H9 (cell line): ENCODE measurements at regions not wholly inside any gene's neighbourhood (a gene's known extent, or its start where the extent isn't known, plus 50 kb on each side); places are given as distances from the start of the nearest gene placed in this dataset.

Source experiments
- DNase-seq: peaks from one replicate; pipeline ENCODE4 v3.0.0-alpha.2; 2017
- H2AFZ ChIP-seq: one replicate; pipeline ENCODE4 v1.6.1; 2013; ENCODE audit warnings: mild to moderate bottlenecking, low read length, control low read depth, moderate library complexity
- H2AK5ac ChIP-seq: 2 replicates; pipeline ENCODE4 v1.6.1; 2013; ENCODE audit warnings: low read length, control low read depth, mixed read lengths; ENCODE audit not compliant: insufficient read length
- H2BK120ac ChIP-seq: one replicate; pipeline ENCODE4 v1.6.1; 2013; ENCODE audit warnings: low read depth, mild to moderate bottlenecking, low read length, control low read depth, inconsistent platforms; ENCODE audit not compliant: poor library complexity, severe bottlenecking
- H2BK12ac ChIP-seq: 2 replicates; pipeline ENCODE4 v1.6.1; 2013; ENCODE audit warnings: low read length, control low read depth, mixed read lengths, low read depth; ENCODE audit not compliant: insufficient read length
- H2BK15ac ChIP-seq: 2 replicates; pipeline ENCODE4 v1.6.1; 2013; ENCODE audit warnings: low read depth, low read length, control low read depth
- H2BK20ac ChIP-seq: one replicate; pipeline ENCODE4 v1.6.1; 2013; ENCODE audit warnings: low read depth, mild to moderate bottlenecking, low read length, control low read depth, inconsistent platforms; ENCODE audit not compliant: poor library complexity, severe bottlenecking
- H2BK5ac ChIP-seq: 2 replicates; pipeline ENCODE4 v1.6.1; 2013; ENCODE audit warnings: low read length, control low read depth, mixed read lengths; ENCODE audit not compliant: insufficient read length
- H3K14ac ChIP-seq: 2 replicates; pipeline ENCODE4 v1.6.1; 2013; ENCODE audit warnings: low read length, control low read depth; ENCODE audit not compliant: insufficient read depth
- H3K18ac ChIP-seq: 2 replicates; pipeline ENCODE4 v1.6.1; 2013; ENCODE audit warnings: low read depth, mild to moderate bottlenecking, mixed read lengths, low read length, control low read depth; ENCODE audit not compliant: insufficient read length
- H3K23ac ChIP-seq: 2 replicates; pipeline ENCODE4 v1.6.1; 2013; ENCODE audit warnings: low read length, control low read depth, mixed read lengths, low read depth; ENCODE audit not compliant: insufficient read length
- H3K23me2 ChIP-seq: 2 replicates; pipeline ENCODE4 v1.6.1; 2013; ENCODE audit warnings: low read depth, mild to moderate bottlenecking, mixed read lengths, low read length, control low read depth; ENCODE audit not compliant: insufficient read length, poor library complexity, severe bottlenecking
- H3K27ac ChIP-seq: 2 replicates; pipeline ENCODE4 v1.5.1; 2013; ENCODE audit warnings: low read length, control low read depth, mixed read lengths, low read depth; ENCODE audit not compliant: insufficient read length
- H3K27me3 ChIP-seq: 2 replicates; pipeline ENCODE4 v1.6.1; 2013; ENCODE audit warnings: low read length, control low read depth, inconsistent platforms; ENCODE audit not compliant: insufficient read depth
- H3K4ac ChIP-seq: 2 replicates; pipeline ENCODE4 v1.6.1; 2013; ENCODE audit warnings: low read depth, mild to moderate bottlenecking, control low read depth, inconsistent platforms, low read length, moderate library complexity
- H3K4me1 ChIP-seq: 2 replicates; pipeline ENCODE4 v1.6.1; 2013; ENCODE audit warnings: low read length, control low read depth, inconsistent platforms; ENCODE audit not compliant: insufficient read depth
- H3K4me2 ChIP-seq: 2 replicates; pipeline ENCODE4 v1.6.1; 2013; ENCODE audit warnings: low read length, control low read depth, mixed read lengths; ENCODE audit not compliant: insufficient read length, insufficient read depth
- H3K56ac ChIP-seq: 2 replicates; pipeline ENCODE4 v1.6.1; 2013; ENCODE audit warnings: low read depth, mild to moderate bottlenecking, mixed read lengths, low read length, control low read depth; ENCODE audit not compliant: insufficient read length
- H3K79me1 ChIP-seq: 2 replicates; pipeline ENCODE4 v1.6.1; 2013; ENCODE audit warnings: low read depth, mild to moderate bottlenecking, moderate library complexity, low read length, control low read depth, inconsistent platforms; ENCODE audit not compliant: insufficient read depth, poor library complexity, severe bottlenecking
- H3K79me2 ChIP-seq: 2 replicates; pipeline ENCODE4 v1.6.1; 2013; ENCODE audit warnings: low read length, control low read depth, inconsistent platforms; ENCODE audit not compliant: insufficient read depth
- H3K9ac ChIP-seq: 2 replicates; pipeline ENCODE4 v1.6.1; 2013; ENCODE audit warnings: low read length, control low read depth, mixed read lengths; ENCODE audit not compliant: insufficient read length; ENCODE audit errors: extremely low read depth
- H3K9me3 ChIP-seq: one replicate; pipeline ENCODE4 v1.6.1; 2013; ENCODE audit warnings: low read depth, low read length, inconsistent platforms; ENCODE audit not compliant: control insufficient read depth
- H3T11ph ChIP-seq: one replicate; pipeline ENCODE4 v1.6.1; 2013; ENCODE audit warnings: mild to moderate bottlenecking, low read length, control low read depth, inconsistent platforms
- H4K20me1 ChIP-seq: one replicate; pipeline ENCODE4 v1.6.1; 2013; ENCODE audit not compliant: control insufficient read depth, insufficient read length, insufficient read depth
- H4K5ac ChIP-seq: 2 replicates; pipeline ENCODE4 v1.6.1; 2013; ENCODE audit warnings: low read depth, mild to moderate bottlenecking, mixed read lengths, low read length, control low read depth; ENCODE audit not compliant: insufficient read length
- H4K8ac ChIP-seq: replicated peaks from 2 replicates; pipeline ENCODE4 v1.6.1; 2013; ENCODE audit warnings: low read length, control low read depth, mixed read lengths, low read depth; ENCODE audit not compliant: insufficient read length
- H4K91ac ChIP-seq: 2 replicates; pipeline ENCODE4 v1.6.1; 2013; ENCODE audit warnings: low read depth, mild to moderate bottlenecking, moderate library complexity, mixed read lengths, low read length, control low read depth; ENCODE audit not compliant: insufficient read length
- H3K27ac Mint-ChIP-seq, 3 experiments: 2 replicates in 2 of 3; 3 replicates in 1 of 3; pipeline ENCODE4 v1.8.0; 2020 to 2021; ENCODE audit warnings: mixed read lengths in 3 of 3, mild to moderate bottlenecking in 1 of 3, moderate library complexity in 1 of 3
- H3K27me3 Mint-ChIP-seq: 2 replicates; pipeline ENCODE4 v1.8.0; 2021; ENCODE audit warnings: low read depth, mild to moderate bottlenecking, moderate library complexity, mixed read lengths
- H3K36me3 Mint-ChIP-seq, 3 experiments: 2 replicates in 2 of 3; 3 replicates in 1 of 3; pipeline ENCODE4 v1.8.0; 2020 to 2021; ENCODE audit warnings: low read depth in 3 of 3, mixed read lengths in 3 of 3; ENCODE audit not compliant: insufficient read depth in 1 of 3
- H3K4me1 Mint-ChIP-seq, 2 experiments: 2 replicates each; pipeline ENCODE4 v1.8.0; 2020; ENCODE audit warnings: mixed read lengths in 2 of 2
- H3K4me3 Mint-ChIP-seq, 2 experiments: 2 replicates in 1 of 2; 3 replicates in 1 of 2; pipeline ENCODE4 v1.8.0; 2020 to 2021; ENCODE audit warnings: mild to moderate bottlenecking in 2 of 2, mixed read lengths in 2 of 2, moderate library complexity in 1 of 2
- H3K9me3 Mint-ChIP-seq, 2 experiments: 2 replicates in 1 of 2; 3 replicates in 1 of 2; pipeline ENCODE4 v1.8.0; 2020; ENCODE audit warnings: mild to moderate bottlenecking in 2 of 2, mixed read lengths in 2 of 2, moderate library complexity in 1 of 2
- WGBS: extraction: QIAGEN DNeasy Blood & Tissue Kit; methylation state at CpG from one replicate; pipeline ENCODE4 v1.1.7; 2013; ENCODE audit warnings: missing lambda C conversion rate, low lambda C conversion rate, mixed read lengths; ENCODE audit not compliant: insufficient read length; ENCODE audit errors: extremely low coverage; 5-methylcytosine and 5-hydroxymethylcytosine counted together
- TF ChIP-seq, protein P1 (sequence below): fragments of 200-600 bp; sonication (generic); conservative IDR thresholded peaks from 3 replicates; pipeline ENCODE4 v1.8.0; 2021; ENCODE audit warnings: antibody characterized with exemption, mild to moderate bottlenecking

DNA sequence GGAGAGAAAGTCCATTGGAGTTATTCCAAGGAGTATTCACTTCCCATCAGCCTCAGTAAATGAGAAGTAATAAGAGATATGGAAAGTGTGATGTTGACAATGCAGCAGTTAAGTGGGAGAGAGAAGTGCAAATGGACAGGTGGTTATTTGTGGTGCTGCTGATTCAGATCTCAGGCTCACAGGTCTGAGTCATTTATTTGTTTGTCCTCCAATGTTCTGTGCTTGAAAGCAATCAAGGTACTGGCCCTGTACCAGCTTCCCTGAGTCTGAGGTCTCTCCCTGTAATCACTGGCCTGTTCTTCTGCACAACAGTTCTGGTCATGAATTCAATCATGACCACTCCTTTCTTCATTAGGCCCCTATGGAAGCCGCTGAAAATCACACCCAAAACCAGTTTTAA lies 827.7 kb downstream of the MAFB start:
- no peak overlapping the region for H3K4ac ChIP-seq
- no peak overlapping the region for H3K27ac ChIP-seq
- no peaks in the 10 kb centered on the region; the same call in 1 of the 2 replicates for H3K27me3 ChIP-seq
- Mint-ChIP-seq H3K4me1 (0 out of 4 replicates have a peak, but pooled peaks cover 0 to 5% of the 10 kb centered on the region in 2 experiments), H3K27me3 (no peaks in the 10 kb centered on the region; the same call in 1 of the 2 replicates), H3K36me3 (no peaks in the 10 kb centered on the region), H3K27ac (no peak overlapping the region), H3K4me3 (no peak overlapping the region), H3K9me3 (no peaks in the 10 kb centered on the region)
- no peak overlapping the region for H3K14ac ChIP-seq
- no peaks in the 10 kb centered on the region for H3K4me1 ChIP-seq
- no peak overlapping the region for H3K23ac ChIP-seq
- no CpG with 5 or more reads among the region's 1 CpG for WGBS
- no peak overlapping the region for H4K91ac ChIP-seq
- H4K20me1 ChIP-seq = no peaks in the 10 kb centered on the region
- DNase-seq = no peak
- H2BK120ac ChIP-seq = no peak overlapping the region
- H3K4me2 ChIP-seq = no peak overlapping the region
- H3K23me2 ChIP-seq = no peaks in the 10 kb centered on the region
- H3K79me2 ChIP-seq = no peaks in the 10 kb centered on the region
- no peaks in the 10 kb centered on the region for H3K9me3 ChIP-seq
- H4K5ac ChIP-seq = no peak overlapping the region
- no peak overlapping the region for H3K18ac ChIP-seq
- no peak overlapping the region for H3K56ac ChIP-seq
- H2BK20ac ChIP-seq = no peak overlapping the region
- TF ChIP-seq, protein P1, sequence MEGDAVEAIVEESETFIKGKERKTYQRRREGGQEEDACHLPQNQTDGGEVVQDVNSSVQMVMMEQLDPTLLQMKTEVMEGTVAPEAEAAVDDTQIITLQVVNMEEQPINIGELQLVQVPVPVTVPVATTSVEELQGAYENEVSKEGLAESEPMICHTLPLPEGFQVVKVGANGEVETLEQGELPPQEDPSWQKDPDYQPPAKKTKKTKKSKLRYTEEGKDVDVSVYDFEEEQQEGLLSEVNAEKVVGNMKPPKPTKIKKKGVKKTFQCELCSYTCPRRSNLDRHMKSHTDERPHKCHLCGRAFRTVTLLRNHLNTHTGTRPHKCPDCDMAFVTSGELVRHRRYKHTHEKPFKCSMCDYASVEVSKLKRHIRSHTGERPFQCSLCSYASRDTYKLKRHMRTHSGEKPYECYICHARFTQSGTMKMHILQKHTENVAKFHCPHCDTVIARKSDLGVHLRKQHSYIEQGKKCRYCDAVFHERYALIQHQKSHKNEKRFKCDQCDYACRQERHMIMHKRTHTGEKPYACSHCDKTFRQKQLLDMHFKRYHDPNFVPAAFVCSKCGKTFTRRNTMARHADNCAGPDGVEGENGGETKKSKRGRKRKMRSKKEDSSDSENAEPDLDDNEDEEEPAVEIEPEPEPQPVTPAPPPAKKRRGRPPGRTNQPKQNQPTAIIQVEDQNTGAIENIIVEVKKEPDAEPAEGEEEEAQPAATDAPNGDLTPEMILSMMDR = no peak
- no peak overlapping the region for H2BK15ac ChIP-seq
- no peak overlapping the region for H4K8ac ChIP-seq
- H2AFZ ChIP-seq = no peak overlapping the region
- H3K9ac ChIP-seq = no peak overlapping the region
- no peak overlapping the region for H2BK5ac ChIP-seq
- no peak overlapping the region for H2BK12ac ChIP-seq
- no peak overlapping the region for H2AK5ac ChIP-seq
- H3T11ph ChIP-seq = no peak overlapping the region
- H3K79me1 ChIP-seq = no peaks in the 10 kb centered on the region
